ENCODE measurements at regions not wholly inside any gene's neighbourhood (a gene's known extent, or its start where the extent isn't known, plus 50 kb on each side); places are given as distances from the start of the nearest gene placed in this dataset.

DNA sequence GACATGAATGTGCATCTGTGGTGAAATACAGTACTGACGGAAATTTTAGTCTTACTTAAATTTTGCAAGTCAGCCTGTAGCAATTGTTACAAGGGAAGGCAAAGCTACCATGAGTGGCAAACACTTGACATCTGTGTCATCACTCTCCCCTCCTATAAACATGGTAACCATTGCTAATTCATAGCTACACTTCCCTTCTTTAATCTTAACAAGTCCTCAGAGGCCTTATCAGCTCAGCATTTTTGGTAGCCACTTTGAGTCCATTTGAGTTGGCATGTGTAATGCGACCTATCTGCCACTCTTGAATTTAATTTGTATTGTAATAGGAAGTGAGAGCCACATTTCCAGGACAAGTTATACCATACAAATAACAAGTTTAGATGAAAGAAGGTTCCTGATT, 218.1 kb downstream of the RMST start:
- WGBS, 2 donors, result 35 to 70% methylated on average over 2 of the region's 2 CpGs
- DNase-seq (no peak), ATAC-seq (no peak)
- Histone ChIP-seq H3K4me3 (no peak overlapping the region), H3K9me3 (no peaks in the 10 kb centered on the region), H3K4me1 (no peaks in the 10 kb centered on the region), H3K36me3 (no peaks in the 10 kb centered on the region), H3K27me3 (no peaks in the 10 kb centered on the region), H3K27ac (no peak overlapping the region)
- TF ChIP-seq, protein P1, sequence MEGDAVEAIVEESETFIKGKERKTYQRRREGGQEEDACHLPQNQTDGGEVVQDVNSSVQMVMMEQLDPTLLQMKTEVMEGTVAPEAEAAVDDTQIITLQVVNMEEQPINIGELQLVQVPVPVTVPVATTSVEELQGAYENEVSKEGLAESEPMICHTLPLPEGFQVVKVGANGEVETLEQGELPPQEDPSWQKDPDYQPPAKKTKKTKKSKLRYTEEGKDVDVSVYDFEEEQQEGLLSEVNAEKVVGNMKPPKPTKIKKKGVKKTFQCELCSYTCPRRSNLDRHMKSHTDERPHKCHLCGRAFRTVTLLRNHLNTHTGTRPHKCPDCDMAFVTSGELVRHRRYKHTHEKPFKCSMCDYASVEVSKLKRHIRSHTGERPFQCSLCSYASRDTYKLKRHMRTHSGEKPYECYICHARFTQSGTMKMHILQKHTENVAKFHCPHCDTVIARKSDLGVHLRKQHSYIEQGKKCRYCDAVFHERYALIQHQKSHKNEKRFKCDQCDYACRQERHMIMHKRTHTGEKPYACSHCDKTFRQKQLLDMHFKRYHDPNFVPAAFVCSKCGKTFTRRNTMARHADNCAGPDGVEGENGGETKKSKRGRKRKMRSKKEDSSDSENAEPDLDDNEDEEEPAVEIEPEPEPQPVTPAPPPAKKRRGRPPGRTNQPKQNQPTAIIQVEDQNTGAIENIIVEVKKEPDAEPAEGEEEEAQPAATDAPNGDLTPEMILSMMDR (IDR thresholded peaks at IDR 0.05), result no peak
- intact Hi-C loops (cut with DNase I), result no loop called here

DNA sequence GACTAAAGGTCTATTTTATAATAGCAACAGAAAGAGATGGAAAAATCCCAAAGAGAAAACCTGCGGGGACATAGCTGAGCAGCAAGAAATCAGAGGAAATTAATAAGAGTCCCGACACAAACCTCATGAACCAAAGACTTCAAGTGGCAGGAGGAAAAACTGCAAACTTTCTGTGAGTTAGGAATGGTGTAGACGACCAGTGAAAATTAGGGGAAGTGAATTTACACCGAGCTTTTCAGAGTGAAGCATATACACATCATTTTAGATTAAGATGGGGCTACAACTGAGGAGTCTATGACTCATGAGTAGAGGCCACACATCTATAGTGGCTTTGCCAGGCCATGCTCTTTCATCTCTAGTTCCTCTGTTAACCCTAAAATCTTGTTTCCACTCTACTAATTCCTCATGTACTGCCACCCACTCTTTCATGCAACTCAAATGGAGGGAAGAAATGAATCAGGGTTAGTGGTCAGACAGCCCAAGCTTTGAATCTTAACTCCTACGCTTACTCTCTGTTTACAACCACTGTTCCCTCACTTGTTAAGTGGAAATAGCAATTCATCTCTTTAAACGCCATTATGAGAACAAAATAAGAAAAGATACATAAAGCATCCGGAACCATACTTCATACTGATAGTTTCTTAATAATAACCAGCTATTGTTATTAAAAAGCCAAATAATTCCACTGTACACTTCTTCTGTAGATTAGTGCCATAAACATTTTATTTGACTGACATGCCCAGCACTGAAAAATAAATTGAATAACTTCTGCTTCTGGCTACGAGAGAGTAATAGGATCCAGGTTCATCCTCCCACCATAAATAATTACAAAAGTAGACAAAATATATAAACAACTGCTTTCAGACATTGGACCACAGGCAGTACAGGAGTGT, 219.3 kb downstream of the RMST start:
- no peak overlapping the region for H3K4me3 ChIP-seq
- TF ChIP-seq, protein P1 (IDR thresholded peaks at IDR 0.05), result no peak
- H3K9me3 ChIP-seq, result no peaks in the 10 kb centered on the region
- DNase-seq, result no peak
- H3K36me3 ChIP-seq, result no peaks in the 10 kb centered on the region
- 82 to 86% methylated on average over 8 of the region's 8 CpGs for WGBS, 2 donors
- no peak overlapping the region for H3K27ac ChIP-seq
- intact Hi-C loops (cut with DNase I), result no loop called here
- ATAC-seq, result no peak
- H3K4me1 ChIP-seq, result no peaks in the 10 kb centered on the region
- no peaks in the 10 kb centered on the region for H3K27me3 ChIP-seq

DNA sequence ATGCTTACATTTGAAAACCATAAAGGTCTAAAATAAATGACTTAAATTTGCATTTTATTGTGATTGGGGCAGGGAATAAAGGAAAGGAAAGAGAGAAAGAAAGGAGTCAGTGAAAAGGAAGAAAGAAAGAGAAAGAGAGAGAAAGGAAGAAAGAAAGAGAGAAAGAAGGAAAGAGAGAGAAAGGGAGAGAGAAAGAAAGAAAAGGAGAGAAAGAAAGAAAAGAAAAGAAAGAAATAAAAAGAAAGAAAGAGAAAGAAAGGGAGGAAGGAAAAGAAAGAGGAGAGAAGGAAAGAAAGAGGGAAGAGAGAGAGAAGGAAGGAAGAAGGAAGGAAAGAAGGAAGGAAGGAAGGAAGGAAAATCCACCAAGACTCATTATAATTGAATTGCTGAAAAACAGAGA, 222.8 kb downstream of the RMST start:
- no peaks in the 10 kb centered on the region for H3K36me3 ChIP-seq
- ATAC-seq, result no peak
- TF ChIP-seq, protein P1 (IDR thresholded peaks at IDR 0.05), result no peak

DNA sequence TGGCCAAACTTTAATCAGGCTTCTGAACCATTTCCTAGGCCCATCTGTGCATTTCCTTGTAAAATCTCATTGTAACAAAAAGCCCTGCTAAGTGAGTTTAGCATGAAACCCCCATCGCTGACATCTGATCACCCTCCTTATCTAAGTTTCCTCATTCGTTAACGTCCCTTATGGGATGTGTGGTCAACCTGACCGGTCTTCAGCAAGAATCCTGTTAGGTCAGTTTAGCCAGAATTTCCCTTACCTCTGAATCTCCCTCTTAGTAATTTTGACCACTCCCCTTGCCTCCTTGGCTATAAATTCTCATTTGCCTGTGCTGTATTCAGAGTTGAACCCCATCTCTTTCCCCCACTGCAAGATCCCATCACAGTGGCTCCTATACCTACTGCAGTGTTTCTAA, 239.3 kb downstream of the RMST start:
- ATAC-seq, result no peak
- H3K27me3 ChIP-seq, result no peaks in the 10 kb centered on the region
- no peaks in the 10 kb centered on the region for H3K36me3 ChIP-seq
- H3K4me3 ChIP-seq, result no peak overlapping the region
- no peaks in the 10 kb centered on the region for H3K4me1 ChIP-seq
- no peaks in the 10 kb centered on the region for H3K9me3 ChIP-seq
- H3K27ac ChIP-seq, result no peak overlapping the region
- 45% methylated on average over 4 of the region's 4 CpGs for WGBS, 2 donors
- DNase-seq, result no peak
- intact Hi-C loops (cut with DNase I), result no loop called here
- TF ChIP-seq, protein P1 (IDR thresholded peaks at IDR 0.05), result no peak

More for the DNA sequence above, 222.8 kb downstream of the RMST start:
- Histone ChIP-seq H3K4me1 (no peaks in the 10 kb centered on the region), H3K4me3 (no peak overlapping the region), H3K27me3 (no peaks in the 10 kb centered on the region), H3K9me3 (peaks cover 0 to under 1% (median 0%) of the 10 kb centered on the region in 11 donors), H3K27ac (no peak overlapping the region)
- no peak for DNase-seq
- intact Hi-C loops (cut with DNase I), result no loop called here

Measured in heart right ventricle (tissue), 16 donors.